LNCaP clone FGC (cell line): ENCODE measurements at regions not wholly inside any gene's neighbourhood (a gene's known extent, or its start where the extent isn't known, plus 50 kb on each side); places are given as distances from the start of the nearest gene placed in this dataset.

Experiments used
- DNase-seq: peaks from one replicate; pipeline ENCODE4 v3.0.0-alpha.2; 2011; ENCODE audit warnings: low read depth
- H3K4me3 ChIP-seq: 2 replicates; pipeline ENCODE4 v1.5.1; 2011; ENCODE audit warnings: mild to moderate bottlenecking, low read depth, low read length, control low read depth
- TF ChIP-seq, protein P1 (sequence below): IDR thresholded peaks from 2 replicates; pipeline ENCODE4 v1.5.1; 2012; ENCODE audit warnings: mild to moderate bottlenecking; ENCODE audit not compliant: control insufficient read depth, insufficient read depth; ENCODE audit errors: extremely low read depth

DNA sequence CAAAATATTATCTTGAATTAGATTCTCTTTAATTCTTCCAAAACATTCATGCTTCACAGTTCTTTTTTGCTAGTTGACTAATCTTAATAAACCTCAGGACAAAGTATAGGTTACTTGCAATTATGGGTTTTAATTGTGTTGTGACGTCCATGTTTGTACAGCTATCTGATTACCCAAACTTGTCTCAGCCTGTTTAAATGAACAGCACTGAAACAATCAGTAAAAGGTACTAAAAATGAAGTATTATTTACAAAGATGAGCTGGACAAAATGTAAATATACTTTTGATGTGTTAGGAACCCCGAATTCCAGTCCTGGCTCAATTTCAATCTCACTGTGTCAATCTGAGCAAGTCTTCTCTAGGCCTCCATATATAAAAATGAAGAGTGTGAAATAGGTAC lies 57.4 kb upstream of the SLC6A14 start:
- TF ChIP-seq, protein P1, sequence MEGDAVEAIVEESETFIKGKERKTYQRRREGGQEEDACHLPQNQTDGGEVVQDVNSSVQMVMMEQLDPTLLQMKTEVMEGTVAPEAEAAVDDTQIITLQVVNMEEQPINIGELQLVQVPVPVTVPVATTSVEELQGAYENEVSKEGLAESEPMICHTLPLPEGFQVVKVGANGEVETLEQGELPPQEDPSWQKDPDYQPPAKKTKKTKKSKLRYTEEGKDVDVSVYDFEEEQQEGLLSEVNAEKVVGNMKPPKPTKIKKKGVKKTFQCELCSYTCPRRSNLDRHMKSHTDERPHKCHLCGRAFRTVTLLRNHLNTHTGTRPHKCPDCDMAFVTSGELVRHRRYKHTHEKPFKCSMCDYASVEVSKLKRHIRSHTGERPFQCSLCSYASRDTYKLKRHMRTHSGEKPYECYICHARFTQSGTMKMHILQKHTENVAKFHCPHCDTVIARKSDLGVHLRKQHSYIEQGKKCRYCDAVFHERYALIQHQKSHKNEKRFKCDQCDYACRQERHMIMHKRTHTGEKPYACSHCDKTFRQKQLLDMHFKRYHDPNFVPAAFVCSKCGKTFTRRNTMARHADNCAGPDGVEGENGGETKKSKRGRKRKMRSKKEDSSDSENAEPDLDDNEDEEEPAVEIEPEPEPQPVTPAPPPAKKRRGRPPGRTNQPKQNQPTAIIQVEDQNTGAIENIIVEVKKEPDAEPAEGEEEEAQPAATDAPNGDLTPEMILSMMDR: no peak
- DNase-seq: no peak
- H3K4me3 ChIP-seq: no peak overlapping the region

- TF ChIP-seq, protein P1: no peak
- no peak for DNase-seq
Observed at GRCh38 chrX:116379854-116380253, 56.6 kb upstream of the SLC6A14 start.

DNA sequence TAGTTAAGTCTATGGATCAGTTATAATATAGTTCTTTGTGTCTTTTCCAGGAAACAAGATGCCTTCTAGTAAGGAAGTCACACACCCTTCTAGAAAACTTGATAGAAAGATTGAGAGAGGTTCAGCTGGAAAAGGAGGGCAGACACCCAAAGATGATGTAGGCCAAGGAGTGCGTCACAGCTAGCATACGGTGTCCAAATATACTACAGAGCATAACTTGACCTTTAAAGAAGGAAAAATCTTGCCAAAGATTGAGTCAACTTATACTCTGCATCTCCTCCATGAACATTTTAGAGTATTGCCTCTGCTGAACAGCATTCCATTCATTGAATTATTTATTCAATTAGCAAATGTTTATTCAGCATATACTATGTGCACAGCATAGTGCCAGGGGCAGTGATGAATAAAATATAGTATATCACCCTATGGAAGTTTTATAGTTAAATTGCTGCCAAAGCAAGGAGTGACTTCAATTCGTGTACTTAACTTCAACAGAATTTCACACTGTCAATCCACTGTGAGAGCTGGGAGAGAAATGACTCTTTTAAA lies 51.9 kb upstream of the SLC6A14 start:
- TF ChIP-seq, protein P1: no peak
- no peak for DNase-seq
- no peak overlapping the region for H3K4me3 ChIP-seq

More at GRCh38 chrX:116379854-116380253, 56.6 kb upstream of the SLC6A14 start:
- H3K4me3 ChIP-seq: no peak overlapping the region
